ENCODE measurements at regions not wholly inside any gene's neighbourhood (a gene's known extent, or its start where the extent isn't known, plus 50 kb on each side); places are given as distances from the start of the nearest gene placed in this dataset.

DNA sequence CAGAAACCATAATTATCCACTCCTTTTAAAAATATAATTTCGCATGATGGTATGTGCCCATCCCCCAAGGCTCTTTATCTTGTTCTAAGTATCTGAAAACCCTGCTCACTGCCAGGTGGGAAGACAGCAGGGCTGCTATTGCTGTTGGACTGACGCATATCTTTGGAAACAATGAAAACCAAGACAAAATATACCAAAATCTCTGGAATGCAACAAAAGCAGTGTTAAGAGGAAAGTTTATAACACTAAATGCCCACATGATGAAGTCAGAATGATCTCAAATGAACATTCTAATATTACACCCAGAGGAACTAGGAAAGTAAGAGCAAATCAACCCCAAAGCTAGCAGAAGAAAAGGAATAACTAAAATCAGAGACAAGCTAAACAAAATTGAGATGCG is 162.0 kb downstream of the FAM47B start:
- Histone ChIP-seq H3K4me3 (ENCODE audit: low read length) (no peak overlapping the region), H3K36me3 (ENCODE audit: low read depth, low read length) (no peaks in the 10 kb centered on the region), H3K9ac (ENCODE audit: low read length) (no peak overlapping the region), H3K9me2 (replicated peaks; ENCODE audit: low read length) (no peaks in the 10 kb centered on the region), H3K79me2 (ENCODE audit: low read length) (no peaks in the 10 kb centered on the region), H3F3A (ENCODE audit: low read length, unreplicated experiment) (no peaks in the 10 kb centered on the region), H3K4me2 (ENCODE audit: low read length) (no peak overlapping the region), H3K27me3 (ENCODE audit: low read length) (no peaks in the 10 kb centered on the region), H3K9me3 (ENCODE audit: low read length) (no peaks in the 10 kb centered on the region), H4K20me1 (ENCODE audit: low read length) (no peaks in the 10 kb centered on the region), H2AFZ (ENCODE audit: low read length) (no peak overlapping the region), H3K27ac (ENCODE audit: low read length) (no peak overlapping the region), H3K4me1 (ENCODE audit: insufficient read depth, low read length) (no peaks in the 10 kb centered on the region)
- TF ChIP-seq EZH2phosphoT487 (IDR thresholded peaks at IDR 0.05; ENCODE audit: borderline replicate concordance, low read length) (no peak), EZH2 (IDR thresholded peaks at IDR 0.05; ENCODE audit: low read length, unreplicated experiment) (no peak)
- TF ChIP-seq, protein P1, sequence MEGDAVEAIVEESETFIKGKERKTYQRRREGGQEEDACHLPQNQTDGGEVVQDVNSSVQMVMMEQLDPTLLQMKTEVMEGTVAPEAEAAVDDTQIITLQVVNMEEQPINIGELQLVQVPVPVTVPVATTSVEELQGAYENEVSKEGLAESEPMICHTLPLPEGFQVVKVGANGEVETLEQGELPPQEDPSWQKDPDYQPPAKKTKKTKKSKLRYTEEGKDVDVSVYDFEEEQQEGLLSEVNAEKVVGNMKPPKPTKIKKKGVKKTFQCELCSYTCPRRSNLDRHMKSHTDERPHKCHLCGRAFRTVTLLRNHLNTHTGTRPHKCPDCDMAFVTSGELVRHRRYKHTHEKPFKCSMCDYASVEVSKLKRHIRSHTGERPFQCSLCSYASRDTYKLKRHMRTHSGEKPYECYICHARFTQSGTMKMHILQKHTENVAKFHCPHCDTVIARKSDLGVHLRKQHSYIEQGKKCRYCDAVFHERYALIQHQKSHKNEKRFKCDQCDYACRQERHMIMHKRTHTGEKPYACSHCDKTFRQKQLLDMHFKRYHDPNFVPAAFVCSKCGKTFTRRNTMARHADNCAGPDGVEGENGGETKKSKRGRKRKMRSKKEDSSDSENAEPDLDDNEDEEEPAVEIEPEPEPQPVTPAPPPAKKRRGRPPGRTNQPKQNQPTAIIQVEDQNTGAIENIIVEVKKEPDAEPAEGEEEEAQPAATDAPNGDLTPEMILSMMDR (conservative IDR thresholded peaks at IDR 0.05; ENCODE audit: low read depth, low read length), result no peak
- POLR2A ChIA-PET (ENCODE audit: unreplicated experiment), result no interaction called here
- no peak for DNase-seq
- intact Hi-C loops (cut with micrococcal nuclease), result no loop called here
- CTCF ChIA-PET, result no interaction called here
- no TSS peak for BruUV-seq (replicated peaks)
- ATAC-seq, result no peak

DNA sequence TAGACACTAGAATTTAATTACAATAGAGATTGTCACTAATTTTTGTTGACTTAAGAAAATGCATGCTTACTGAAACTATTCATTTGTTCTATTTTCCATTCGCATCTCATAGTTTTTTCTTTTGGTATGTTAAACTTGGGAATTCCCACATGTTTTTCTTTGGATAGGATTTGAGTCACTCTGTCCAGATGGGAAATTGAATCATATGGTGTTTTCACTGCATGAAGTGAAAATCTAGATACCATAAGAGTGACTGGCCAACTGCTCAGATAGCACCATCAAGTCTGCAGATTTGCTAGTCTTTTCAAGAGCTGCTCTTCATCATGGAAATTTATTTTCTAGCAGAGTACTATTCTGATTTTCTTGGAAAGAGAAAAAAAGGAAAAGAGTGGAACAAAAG is 172.6 kb downstream of the FAM47B start:
- H3K4me3 ChIP-seq (ENCODE audit: low read length), result no peak overlapping the region
- BruUV-seq (replicated peaks), result no TSS peak
- no peaks in the 10 kb centered on the region for H3K79me2 ChIP-seq (ENCODE audit: low read length)
- intact Hi-C loops (cut with micrococcal nuclease), result no loop called here
- no peaks in the 10 kb centered on the region for H3K9me2 ChIP-seq (replicated peaks; ENCODE audit: low read length)
- H3K27me3 ChIP-seq (ENCODE audit: low read length), result no peaks in the 10 kb centered on the region
- no peaks in the 10 kb centered on the region for H3K4me1 ChIP-seq (ENCODE audit: insufficient read depth, low read length)
- H4K20me1 ChIP-seq (ENCODE audit: low read length), result no peaks in the 10 kb centered on the region
- no peak overlapping the region for H3K4me2 ChIP-seq (ENCODE audit: low read length)
- H3K27ac ChIP-seq (ENCODE audit: low read length), result no peak overlapping the region
- DNase-seq (no peak), ATAC-seq (no peak)
- H3K9ac ChIP-seq (ENCODE audit: low read length), result no peak overlapping the region
- no peaks in the 10 kb centered on the region for H3F3A ChIP-seq (ENCODE audit: low read length, unreplicated experiment)
- ChIA-PET CTCF (no interaction called here), POLR2A (ENCODE audit: unreplicated experiment) (no interaction called here)
- no peaks in the 10 kb centered on the region for H3K9me3 ChIP-seq (ENCODE audit: low read length)
- no peaks in the 10 kb centered on the region for H3K36me3 ChIP-seq (ENCODE audit: low read depth, low read length)
- no peak overlapping the region for H2AFZ ChIP-seq (ENCODE audit: low read length)
- TF ChIP-seq EZH2phosphoT487 (IDR thresholded peaks at IDR 0.05; ENCODE audit: borderline replicate concordance, low read length), result no peak
- TF ChIP-seq EZH2 (IDR thresholded peaks at IDR 0.05; ENCODE audit: low read length, unreplicated experiment), result no peak
- TF ChIP-seq, protein P1 (conservative IDR thresholded peaks at IDR 0.05; ENCODE audit: low read depth, low read length), result no peak

DNA sequence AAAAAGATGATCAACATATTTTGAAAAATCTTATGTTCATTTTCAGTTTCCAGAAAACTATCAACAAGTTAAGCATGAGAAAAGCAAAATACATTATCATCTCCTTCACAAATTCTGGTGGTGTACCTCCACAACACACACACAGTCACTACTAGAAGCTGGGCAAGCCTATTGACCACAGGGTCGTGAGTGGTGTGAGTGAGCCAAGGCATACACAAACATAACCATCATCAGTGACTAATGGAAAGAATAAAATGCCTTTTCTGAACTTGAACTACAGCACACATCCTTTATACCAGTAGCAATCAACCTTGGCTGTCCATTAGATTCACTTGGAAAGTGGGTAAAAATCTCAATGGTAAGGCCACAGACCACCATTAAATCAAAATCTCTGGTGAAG is 180.2 kb downstream of the FAM47B start:
- ATAC-seq (no peak), DNase-seq (no peak)
- Histone ChIP-seq H3K9ac (ENCODE audit: low read length) (no peak overlapping the region), H4K20me1 (ENCODE audit: low read length) (no peaks in the 10 kb centered on the region), H2AFZ (ENCODE audit: low read length) (no peak overlapping the region), H3K4me3 (ENCODE audit: low read length) (no peak overlapping the region), H3F3A (ENCODE audit: low read length, unreplicated experiment) (no peaks in the 10 kb centered on the region), H3K4me1 (ENCODE audit: insufficient read depth, low read length) (no peaks in the 10 kb centered on the region), H3K9me3 (ENCODE audit: low read length) (no peaks in the 10 kb centered on the region), H3K27me3 (ENCODE audit: low read length) (no peaks in the 10 kb centered on the region), H3K36me3 (ENCODE audit: low read depth, low read length) (no peaks in the 10 kb centered on the region), H3K27ac (ENCODE audit: low read length) (no peak overlapping the region), H3K79me2 (ENCODE audit: low read length) (no peaks in the 10 kb centered on the region), H3K4me2 (ENCODE audit: low read length) (no peak overlapping the region), H3K9me2 (replicated peaks; ENCODE audit: low read length) (no peaks in the 10 kb centered on the region)
- POLR2A ChIA-PET (ENCODE audit: unreplicated experiment), result no interaction called here
- intact Hi-C loops (cut with micrococcal nuclease), result no loop called here
- CTCF ChIA-PET, result no interaction called here
- no TSS peak for BruUV-seq (replicated peaks)
- no peak for TF ChIP-seq EZH2phosphoT487 (IDR thresholded peaks at IDR 0.05; ENCODE audit: borderline replicate concordance, low read length)
- TF ChIP-seq EZH2 (IDR thresholded peaks at IDR 0.05; ENCODE audit: low read length, unreplicated experiment), result no peak

Data from PC-3 (cell line).